Spleen (tissue), 7 donors: ENCODE measurements at regions not wholly inside any gene's neighbourhood (a gene's known extent, or its start where the extent isn't known, plus 50 kb on each side); places are given as distances from the start of the nearest gene placed in this dataset.

Experiments
- POLR2A ChIP-seq, 3 donors: fragments of 450-650 bp; IDR thresholded peaks; one replicate each; pipeline ENCODE4 v1.5.1; 2017; ENCODE audit warnings: antibody characterized with exemption in 3 of 3, mild to moderate bottlenecking in 1 of 3
- TF ChIP-seq, protein P1 (sequence below), 11 experiments: fragments of 200-600 bp in 7 of 11; fragments of 450-650 bp in 4 of 11; sonication (generic) in 4 of 11; IDR thresholded peaks in 8 of 11; conservative IDR thresholded peaks in 3 of 11; 1 replicate in 7 of 11; 2 replicates in 4 of 11; pipeline versions ENCODE4 v1.4.0 to v1.8.0; 2016 to 2021; ENCODE audit warnings: antibody characterized with exemption in 11 of 11, inconsistent platforms in 4 of 11, mild to moderate bottlenecking in 1 of 11
- donor health status: DM: no; HTN: no; CAD: no; lungs with moderate emphysema.
- donor health status: DM: no; HTN: no; CAD: no.
- donor health status: DM: no; HTN: no; CAD: no.

DNA sequence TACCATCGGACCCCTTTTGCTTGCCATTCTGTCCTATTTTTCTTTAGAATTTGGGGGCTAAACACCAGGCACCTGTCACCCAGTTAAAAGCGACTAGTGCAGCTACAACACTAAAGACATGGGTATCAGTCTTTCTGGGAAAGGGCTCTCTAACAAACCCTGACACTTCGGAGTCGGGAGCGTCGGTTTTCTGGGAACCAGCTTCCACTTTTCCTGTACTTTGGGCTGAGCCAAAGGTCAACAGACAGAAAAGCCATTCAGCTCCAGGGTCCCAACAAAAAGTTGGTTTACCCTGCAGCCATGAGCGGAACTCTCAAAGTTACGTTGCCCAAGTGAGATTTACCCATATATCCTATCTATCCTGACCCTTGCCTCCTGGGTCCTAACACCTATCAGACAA is 337.0 kb upstream of the SLITRK5 start:
- TF ChIP-seq, protein P1, sequence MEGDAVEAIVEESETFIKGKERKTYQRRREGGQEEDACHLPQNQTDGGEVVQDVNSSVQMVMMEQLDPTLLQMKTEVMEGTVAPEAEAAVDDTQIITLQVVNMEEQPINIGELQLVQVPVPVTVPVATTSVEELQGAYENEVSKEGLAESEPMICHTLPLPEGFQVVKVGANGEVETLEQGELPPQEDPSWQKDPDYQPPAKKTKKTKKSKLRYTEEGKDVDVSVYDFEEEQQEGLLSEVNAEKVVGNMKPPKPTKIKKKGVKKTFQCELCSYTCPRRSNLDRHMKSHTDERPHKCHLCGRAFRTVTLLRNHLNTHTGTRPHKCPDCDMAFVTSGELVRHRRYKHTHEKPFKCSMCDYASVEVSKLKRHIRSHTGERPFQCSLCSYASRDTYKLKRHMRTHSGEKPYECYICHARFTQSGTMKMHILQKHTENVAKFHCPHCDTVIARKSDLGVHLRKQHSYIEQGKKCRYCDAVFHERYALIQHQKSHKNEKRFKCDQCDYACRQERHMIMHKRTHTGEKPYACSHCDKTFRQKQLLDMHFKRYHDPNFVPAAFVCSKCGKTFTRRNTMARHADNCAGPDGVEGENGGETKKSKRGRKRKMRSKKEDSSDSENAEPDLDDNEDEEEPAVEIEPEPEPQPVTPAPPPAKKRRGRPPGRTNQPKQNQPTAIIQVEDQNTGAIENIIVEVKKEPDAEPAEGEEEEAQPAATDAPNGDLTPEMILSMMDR (IDR thresholded peaks at IDR 0.05 in 8 of 11, conservative IDR thresholded peaks at IDR 0.05 in 3 of 11), result no peak
- TF ChIP-seq POLR2A (IDR thresholded peaks at IDR 0.05), result no peak
